T-helper 17 cell (primary cell): ENCODE measurements at regions not wholly inside any gene's neighbourhood (a gene's known extent, or its start where the extent isn't known, plus 50 kb on each side); places are given as distances from the start of the nearest gene placed in this dataset.
"Not testable (repeated sequence)": the region's sequence is repeated elsewhere in the genome, so short reads cannot be mapped to it uniquely, and the experiment has no call there.

ENCODE experiments used
- ATAC-seq: fragments of 150-1000 bp; cut with Tn5 transposase; 2 replicates; pipeline ENCODE4 v1.10.0; 2021; ENCODE audit warnings: mild to moderate bottlenecking, moderate library complexity
- DNase-seq, 3 donors: peaks; one replicate each; pipeline versions ENCODE4 v3.0.0 to v3.0.0-alpha.2; 2020 to 2021
- H3K9me3 ChIP-seq: one replicate; pipeline ENCODE4 v1.7.0; 2013; ENCODE audit warnings: low read length, mild to moderate bottlenecking; ENCODE audit not compliant: control insufficient read depth, poor library complexity, severe bottlenecking
- H3K27ac Mint-ChIP-seq: one replicate; pipeline ENCODE4 v1.8.0; 2022; ENCODE audit warnings: mild to moderate bottlenecking, moderate library complexity, mixed read lengths
- H3K27me3 Mint-ChIP-seq: one replicate; pipeline ENCODE4 v1.8.0; 2022; ENCODE audit warnings: mixed read lengths
- H3K36me3 Mint-ChIP-seq: one replicate; pipeline ENCODE4 v1.8.0; 2022; ENCODE audit warnings: low read depth, mixed read lengths
- H3K4me1 Mint-ChIP-seq: one replicate; pipeline ENCODE4 v1.8.0; 2022; ENCODE audit warnings: mild to moderate bottlenecking, mixed read lengths
- H3K4me3 Mint-ChIP-seq: one replicate; pipeline ENCODE4 v1.8.0; 2022; ENCODE audit warnings: mild to moderate bottlenecking, moderate library complexity, mixed read lengths

DNA sequence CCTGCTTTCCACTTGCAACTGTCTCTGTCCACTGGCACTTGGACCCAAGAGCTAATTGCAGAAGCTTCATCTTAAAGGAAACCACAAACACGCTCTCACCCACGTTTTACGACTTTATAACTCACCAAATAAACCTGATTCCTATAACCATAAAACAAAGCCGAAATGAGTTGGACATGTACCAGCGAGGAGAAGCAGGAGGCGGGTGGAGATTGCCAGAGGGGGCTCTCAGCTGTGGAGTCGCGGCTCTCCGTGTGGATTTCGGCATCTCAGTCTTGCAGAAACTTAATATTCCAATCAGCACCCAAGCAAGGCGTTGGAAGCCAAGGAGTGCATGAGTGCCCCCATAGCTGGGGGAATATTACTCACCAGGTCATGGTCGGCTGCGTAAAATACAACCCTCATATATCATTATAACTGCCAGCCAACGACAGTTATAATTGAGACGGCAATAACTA, 483.6 kb downstream of the MN1 start:
- no peaks in the 10 kb centered on the region for H3K9me3 ChIP-seq
- H3K4me3 Mint-ChIP-seq, result no peak overlapping the region
- H3K4me1 Mint-ChIP-seq, result no peaks in the 10 kb centered on the region
- no peaks in the 10 kb centered on the region for H3K36me3 Mint-ChIP-seq
- no peak overlapping the region for H3K27ac Mint-ChIP-seq
- DNase-seq (no peak), ATAC-seq (no peak)
- H3K27me3 Mint-ChIP-seq, result peaks cover 13% of the 10 kb centered on the region

DNA sequence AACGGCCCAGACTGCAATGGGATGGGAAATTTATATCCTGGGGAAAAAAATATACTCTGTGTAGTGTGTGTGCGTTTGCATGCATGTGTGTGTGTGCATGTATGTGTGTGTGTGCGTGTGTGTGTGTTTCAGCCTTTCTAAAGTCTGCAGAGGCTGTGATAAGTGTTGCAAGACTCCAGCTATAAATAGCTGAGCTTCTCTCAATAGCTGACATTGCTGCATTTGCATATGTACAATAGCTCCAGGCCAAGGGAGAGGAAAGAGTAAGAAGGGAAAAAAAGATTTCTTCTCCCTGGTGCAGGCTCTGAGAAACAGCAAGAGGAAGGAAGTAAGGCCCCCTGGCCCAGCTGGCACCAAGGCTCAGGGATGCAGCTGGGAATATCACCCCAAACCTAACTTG, 483.0 kb downstream of the MN1 start:
- H3K4me3 Mint-ChIP-seq, result no peak overlapping the region
- ATAC-seq (no peak), DNase-seq (no peak)
- H3K27ac Mint-ChIP-seq, result no peak overlapping the region
- no peaks in the 10 kb centered on the region for H3K4me1 Mint-ChIP-seq
- H3K27me3 Mint-ChIP-seq, result peaks cover 13% of the 10 kb centered on the region
- no peaks in the 10 kb centered on the region for H3K9me3 ChIP-seq
- no peaks in the 10 kb centered on the region for H3K36me3 Mint-ChIP-seq

GRCh38 chr22:27323661-27324060, 477.9 kb downstream of the MN1 start:
- no peaks in the 10 kb centered on the region for H3K9me3 ChIP-seq
- Mint-ChIP-seq H3K4me3 (no peak overlapping the region), H3K4me1 (no peaks in the 10 kb centered on the region), H3K27ac (no peak overlapping the region), H3K36me3 (no peaks in the 10 kb centered on the region), H3K27me3 (no peaks in the 10 kb centered on the region)
- DNase-seq, result no peak
- no peak for ATAC-seq

DNA sequence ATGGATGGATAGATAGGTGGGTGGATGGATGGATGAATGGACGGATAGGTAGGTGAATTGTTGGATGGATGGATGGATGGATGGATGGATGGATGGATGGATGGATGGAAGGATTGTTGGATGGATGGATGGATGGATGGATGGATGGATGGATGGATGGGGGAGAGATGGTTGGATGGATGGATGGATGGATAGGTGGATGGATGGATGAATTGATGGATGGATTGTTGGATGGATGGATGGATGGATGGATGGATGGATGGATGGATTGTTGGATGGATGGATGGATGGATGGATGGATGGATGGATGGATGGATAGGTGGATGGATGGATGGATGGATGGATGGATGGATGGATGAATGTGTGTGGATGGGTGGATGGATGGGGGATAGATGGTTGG, 476.6 kb downstream of the MN1 start:
- not testable (repeated sequence) for ATAC-seq, H3K27ac Mint-ChIP-seq, DNase-seq, H3K36me3 Mint-ChIP-seq, H3K4me3 Mint-ChIP-seq, H3K4me1 Mint-ChIP-seq, H3K9me3 ChIP-seq, H3K27me3 Mint-ChIP-seq

DNA sequence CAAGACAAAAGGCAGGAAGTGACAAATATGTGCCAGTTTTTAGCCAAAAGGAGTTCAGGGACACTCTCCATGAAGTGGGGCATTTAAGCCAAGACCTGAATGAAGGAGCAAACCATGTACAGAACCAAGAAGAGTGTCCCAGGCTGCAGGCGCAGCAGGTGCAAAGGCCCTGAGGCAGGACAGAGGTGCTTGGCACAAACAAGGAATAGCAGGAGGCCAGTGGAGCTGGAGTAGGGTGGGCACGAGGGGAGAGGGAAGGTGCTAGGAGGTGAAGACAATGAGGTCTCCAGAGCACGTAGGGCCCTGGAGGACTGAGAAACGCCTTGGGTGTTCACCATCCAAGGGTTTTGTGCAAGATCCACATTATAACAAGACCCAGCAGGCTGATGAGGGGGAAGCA, 474.1 kb downstream of the MN1 start:
- H3K4me1 Mint-ChIP-seq, result no peaks in the 10 kb centered on the region
- peaks cover 12% of the 10 kb centered on the region for H3K27me3 Mint-ChIP-seq
- ATAC-seq, result no peak
- no peak overlapping the region for H3K27ac Mint-ChIP-seq
- H3K36me3 Mint-ChIP-seq, result no peaks in the 10 kb centered on the region
- no peak for DNase-seq
- no peaks in the 10 kb centered on the region for H3K9me3 ChIP-seq
- no peak overlapping the region for H3K4me3 Mint-ChIP-seq

DNA sequence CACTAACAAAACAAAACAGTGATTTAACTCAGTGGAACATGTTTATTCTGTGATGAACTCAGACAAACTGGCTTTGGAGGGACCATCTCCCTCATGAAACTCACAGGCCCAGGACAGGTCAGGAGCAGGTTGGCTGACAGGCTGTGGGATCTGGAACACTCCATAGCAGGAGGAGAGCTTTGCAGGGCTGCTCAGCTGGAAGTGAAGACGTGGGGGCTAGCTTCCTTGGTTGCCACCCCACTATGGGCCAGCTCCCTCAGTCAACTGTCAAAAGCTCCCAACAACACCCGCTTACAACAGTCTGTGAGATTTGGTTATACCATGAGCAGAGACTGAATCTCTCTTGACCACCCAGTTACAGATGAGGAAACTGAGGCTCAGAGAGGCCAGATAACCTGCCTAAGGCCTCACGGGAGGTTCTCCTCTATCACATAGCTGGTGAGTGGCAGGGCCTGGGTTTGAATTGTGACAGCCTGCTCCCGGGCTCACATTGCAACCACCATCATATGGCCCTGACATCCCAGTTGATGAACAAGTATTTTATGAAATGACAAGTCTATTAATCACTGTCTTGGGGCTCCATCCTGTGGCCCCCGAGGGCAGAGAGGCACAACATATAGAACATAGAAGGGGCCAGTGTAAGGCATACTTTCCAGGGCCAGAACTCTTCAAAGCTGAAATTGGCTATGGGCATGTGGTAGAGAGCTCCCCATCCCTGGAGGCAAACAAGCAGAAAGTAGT, 473.4 kb downstream of the MN1 start:
- no peak for ATAC-seq
- Mint-ChIP-seq H3K36me3 (no peaks in the 10 kb centered on the region), H3K27ac (no peak overlapping the region), H3K4me3 (no peak overlapping the region), H3K27me3 (peaks cover 12% of the 10 kb centered on the region), H3K4me1 (no peaks in the 10 kb centered on the region)
- no peaks in the 10 kb centered on the region for H3K9me3 ChIP-seq
- no peak for DNase-seq

- ATAC-seq (peak; percentile 45), DNase-seq (no peak)
- peaks cover 12% of the 10 kb centered on the region for H3K27me3 Mint-ChIP-seq
These were observed 472.3 kb downstream of the MN1 start for GRCh38 chr22:27329131-27329850.

GRCh38 chr22:27329966-27330645, 471.4 kb downstream of the MN1 start:
- Mint-ChIP-seq H3K36me3 (no peaks in the 10 kb centered on the region), H3K4me3 (no peak overlapping the region), H3K4me1 (no peaks in the 10 kb centered on the region), H3K27ac (no peak overlapping the region), H3K27me3 (peaks cover 12% of the 10 kb centered on the region)
- ATAC-seq, result no peak
- no peak for DNase-seq
- no peaks in the 10 kb centered on the region for H3K9me3 ChIP-seq

More at GRCh38 chr22:27329131-27329850, 472.3 kb downstream of the MN1 start:
- H3K9me3 ChIP-seq, result no peaks in the 10 kb centered on the region
- H3K36me3 Mint-ChIP-seq, result no peaks in the 10 kb centered on the region
- no peaks in the 10 kb centered on the region for H3K4me1 Mint-ChIP-seq
- H3K27ac Mint-ChIP-seq, result no peak overlapping the region
- H3K4me3 Mint-ChIP-seq, result no peak overlapping the region

GRCh38 chr22:27331526-27332281, 469.9 kb downstream of the MN1 start:
- H3K27me3 Mint-ChIP-seq, result peaks cover 12% of the 10 kb centered on the region
- DNase-seq (no peak), ATAC-seq (no peak)
- no peaks in the 10 kb centered on the region for H3K4me1 Mint-ChIP-seq
- no peak overlapping the region for H3K4me3 Mint-ChIP-seq
- H3K9me3 ChIP-seq, result no peaks in the 10 kb centered on the region
- no peak overlapping the region for H3K27ac Mint-ChIP-seq
- no peaks in the 10 kb centered on the region for H3K36me3 Mint-ChIP-seq

GRCh38 chr22:27335102-27335660, 466.4 kb downstream of the MN1 start:
- ATAC-seq (no peak), DNase-seq (no peak)
- H3K27me3 Mint-ChIP-seq, result peaks cover 12% of the 10 kb centered on the region
- no peaks in the 10 kb centered on the region for H3K9me3 ChIP-seq
- no peaks in the 10 kb centered on the region for H3K36me3 Mint-ChIP-seq
- no peaks in the 10 kb centered on the region for H3K4me1 Mint-ChIP-seq
- H3K27ac Mint-ChIP-seq, result no peak overlapping the region
- H3K4me3 Mint-ChIP-seq, result no peak overlapping the region

DNA sequence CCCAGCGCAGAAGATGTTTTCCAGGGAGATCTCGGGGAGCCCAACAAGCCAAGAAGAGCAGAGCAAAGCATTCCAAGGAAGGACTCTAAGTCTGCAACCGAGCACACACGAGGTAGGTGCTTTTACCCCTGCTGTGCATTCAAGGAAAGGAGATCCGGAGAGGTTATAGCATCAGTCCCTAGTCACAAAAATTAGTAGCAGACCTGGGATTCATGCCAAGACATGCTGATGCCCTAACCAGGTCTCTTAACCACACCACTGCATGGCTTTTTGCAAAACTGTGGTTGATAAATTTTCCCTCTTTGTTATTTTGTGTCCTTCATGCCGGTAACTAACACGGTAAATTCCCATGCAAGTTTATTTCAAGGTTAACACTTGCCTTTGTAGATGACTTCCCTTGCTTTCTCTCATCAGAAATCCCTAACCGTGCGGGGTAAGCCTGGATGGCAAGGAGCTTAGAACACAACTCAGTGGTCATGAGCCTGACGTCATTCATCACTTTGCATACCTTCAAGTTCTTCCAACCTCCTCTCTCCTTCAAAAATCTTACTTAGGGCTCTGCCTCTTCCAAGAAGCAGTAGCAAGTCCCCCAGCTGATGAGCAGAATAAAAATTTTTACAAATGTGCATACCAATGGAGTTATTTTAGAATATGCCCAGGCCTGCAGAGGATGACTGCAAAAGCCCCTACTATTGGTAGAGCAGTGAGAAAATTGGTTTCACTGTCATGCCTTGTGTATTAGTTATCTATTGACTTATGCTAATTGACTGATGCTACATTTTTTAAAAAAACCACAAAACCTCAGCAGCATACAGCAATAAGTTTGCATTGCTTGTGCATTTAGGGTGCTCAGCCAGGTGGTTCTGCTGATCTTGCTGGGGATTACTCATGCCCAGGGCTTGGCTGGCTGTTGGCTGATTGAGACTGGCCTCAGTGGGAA, 465.1 kb downstream of the MN1 start:
- H3K4me3 Mint-ChIP-seq, result no peak overlapping the region
- no peak for ATAC-seq

GRCh38 chr22:27337676-27338075, 463.9 kb downstream of the MN1 start:
- Mint-ChIP-seq H3K27me3 (no peaks in the 10 kb centered on the region), H3K4me1 (no peaks in the 10 kb centered on the region), H3K4me3 (no peak overlapping the region), H3K27ac (no peak overlapping the region), H3K36me3 (no peaks in the 10 kb centered on the region)
- no peaks in the 10 kb centered on the region for H3K9me3 ChIP-seq
- no peak for DNase-seq
- ATAC-seq, result no peak

More for the DNA sequence above, 465.1 kb downstream of the MN1 start:
- DNase-seq, result no peak
- H3K9me3 ChIP-seq, result no peaks in the 10 kb centered on the region
- no peak overlapping the region for H3K27ac Mint-ChIP-seq
- no peaks in the 10 kb centered on the region for H3K36me3 Mint-ChIP-seq
- H3K27me3 Mint-ChIP-seq, result peaks cover 4% of the 10 kb centered on the region
- H3K4me1 Mint-ChIP-seq, result no peaks in the 10 kb centered on the region
